Sigmoid colon (tissue), 4 donors: ENCODE measurements at regions not wholly inside any gene's neighbourhood (a gene's known extent, or its start where the extent isn't known, plus 50 kb on each side); places are given as distances from the start of the nearest gene placed in this dataset.

Experiments
- CTCF ChIP-seq, 4 experiments: fragments of 450-650 bp in 3 of 4; fragments of 200-600 bp in 1 of 4; IDR thresholded peaks; one replicate each; pipeline ENCODE4 v1.5.1; 2016 to 2019; ENCODE audit warnings: antibody characterized with exemption in 4 of 4, mild to moderate bottlenecking in 3 of 4, moderate library complexity in 2 of 4
- EP300 ChIP-seq, 4 donors: sonication (generic); formaldehyde crosslinking; IDR thresholded peaks; one replicate each; pipeline ENCODE4 v1.6.1; 2017; ENCODE audit warnings: antibody characterized with exemption in 4 of 4
- POLR2A ChIP-seq, 2 donors: fragments of 450-650 bp; IDR thresholded peaks; one replicate each; pipeline ENCODE4 v1.6.1; 2016; ENCODE audit warnings: antibody characterized with exemption in 2 of 2, mild to moderate bottlenecking in 2 of 2, moderate library complexity in 2 of 2
- POLR2AphosphoS5 ChIP-seq, 4 donors: sonication (generic); formaldehyde crosslinking; IDR thresholded peaks; one replicate each; pipeline ENCODE4 v1.6.1; 2017; ENCODE audit warnings: antibody characterized with exemption in 4 of 4

GRCh38 chr13:110822669-110822945, 92.3 kb downstream of the ANKRD10 start:
- no peak for TF ChIP-seq EP300 (IDR thresholded peaks at IDR 0.05)
- no peak for TF ChIP-seq CTCF (IDR thresholded peaks at IDR 0.05)
- no peak for TF ChIP-seq POLR2A (IDR thresholded peaks at IDR 0.05)
- no peak for TF ChIP-seq POLR2AphosphoS5 (IDR thresholded peaks at IDR 0.05)
